ENCODE measurements at regions not wholly inside any gene's neighbourhood (a gene's known extent, or its start where the extent isn't known, plus 50 kb on each side); places are given as distances from the start of the nearest gene placed in this dataset.

DNA sequence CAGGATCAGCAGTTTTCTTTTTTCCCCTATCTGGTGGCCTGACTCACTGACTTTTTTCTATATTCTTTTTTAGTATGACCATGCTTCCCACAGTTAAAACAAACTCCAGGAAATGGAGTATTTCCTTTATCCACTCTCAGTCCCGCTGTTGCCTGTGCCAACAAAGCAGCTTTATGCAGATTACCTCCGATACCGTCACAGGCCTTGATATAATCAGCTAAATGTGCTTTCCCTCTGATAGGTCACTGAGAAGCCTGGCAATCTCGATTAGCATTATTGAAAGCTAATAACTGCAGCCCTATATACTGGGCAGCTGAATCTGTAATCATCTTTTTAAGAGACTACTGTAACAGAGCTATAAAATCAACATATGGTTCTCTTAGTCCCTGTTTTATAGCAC, 243.6 kb downstream of the KIF21A start:
- Histone ChIP-seq H3K27me3 (ENCODE audit: insufficient read depth, low read length) (no peaks in the 10 kb centered on the region), H3K4me3 (ENCODE audit: insufficient read depth, low read length) (no peak overlapping the region), H3K4me1 (ENCODE audit: insufficient read depth, low read length) (no peaks in the 10 kb centered on the region), H2AFZ (ENCODE audit: low read length) (no peak overlapping the region), H4K20me1 (ENCODE audit: insufficient read depth, low read length) (no peaks in the 10 kb centered on the region), H3K36me3 (ENCODE audit: insufficient read depth, low read length) (no peaks in the 10 kb centered on the region), H3K27ac (ENCODE audit: low read depth, low read length) (no peak overlapping the region), H3K9me3 (ENCODE audit: low read depth, low read length) (no peaks in the 10 kb centered on the region), H3K79me2 (ENCODE audit: insufficient read depth, low read length) (no peaks in the 10 kb centered on the region), H3K4me2 (ENCODE audit: insufficient read depth, low read length) (no peak overlapping the region)
- no peak for DNase-seq (ENCODE audit: insufficient read length, low spot score, missing footprints)
- TF ChIP-seq, protein P1, sequence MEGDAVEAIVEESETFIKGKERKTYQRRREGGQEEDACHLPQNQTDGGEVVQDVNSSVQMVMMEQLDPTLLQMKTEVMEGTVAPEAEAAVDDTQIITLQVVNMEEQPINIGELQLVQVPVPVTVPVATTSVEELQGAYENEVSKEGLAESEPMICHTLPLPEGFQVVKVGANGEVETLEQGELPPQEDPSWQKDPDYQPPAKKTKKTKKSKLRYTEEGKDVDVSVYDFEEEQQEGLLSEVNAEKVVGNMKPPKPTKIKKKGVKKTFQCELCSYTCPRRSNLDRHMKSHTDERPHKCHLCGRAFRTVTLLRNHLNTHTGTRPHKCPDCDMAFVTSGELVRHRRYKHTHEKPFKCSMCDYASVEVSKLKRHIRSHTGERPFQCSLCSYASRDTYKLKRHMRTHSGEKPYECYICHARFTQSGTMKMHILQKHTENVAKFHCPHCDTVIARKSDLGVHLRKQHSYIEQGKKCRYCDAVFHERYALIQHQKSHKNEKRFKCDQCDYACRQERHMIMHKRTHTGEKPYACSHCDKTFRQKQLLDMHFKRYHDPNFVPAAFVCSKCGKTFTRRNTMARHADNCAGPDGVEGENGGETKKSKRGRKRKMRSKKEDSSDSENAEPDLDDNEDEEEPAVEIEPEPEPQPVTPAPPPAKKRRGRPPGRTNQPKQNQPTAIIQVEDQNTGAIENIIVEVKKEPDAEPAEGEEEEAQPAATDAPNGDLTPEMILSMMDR (IDR thresholded peaks at IDR 0.05; ENCODE audit: extremely low read depth, low read depth, low read length), result no peak

DNA sequence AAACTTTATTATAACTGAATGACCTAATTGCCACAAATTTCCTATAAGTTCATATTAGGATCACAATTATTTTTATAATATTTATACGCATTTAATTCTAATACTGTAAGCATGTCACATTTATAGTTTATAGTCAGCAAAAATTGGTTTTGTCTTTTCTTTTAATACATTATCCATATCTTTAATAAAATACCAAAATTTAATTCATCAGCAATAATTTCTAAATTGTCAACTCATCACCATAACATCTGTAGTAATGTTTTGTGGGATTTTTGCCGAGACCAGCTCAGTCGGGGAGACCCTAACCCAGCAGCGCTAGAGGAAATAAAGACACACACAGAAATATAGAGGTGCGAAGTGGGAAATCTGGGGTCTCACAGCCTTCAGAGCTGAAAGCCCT, 254.2 kb downstream of the KIF21A start:
- H3K4me2 ChIP-seq (ENCODE audit: insufficient read depth, low read length), result no peak overlapping the region
- H4K20me1 ChIP-seq (ENCODE audit: insufficient read depth, low read length), result no peaks in the 10 kb centered on the region
- H2AFZ ChIP-seq (ENCODE audit: low read length), result no peak overlapping the region
- no peaks in the 10 kb centered on the region for H3K4me1 ChIP-seq (ENCODE audit: insufficient read depth, low read length)
- no peaks in the 10 kb centered on the region for H3K79me2 ChIP-seq (ENCODE audit: insufficient read depth, low read length)
- H3K36me3 ChIP-seq (ENCODE audit: insufficient read depth, low read length), result no peaks in the 10 kb centered on the region
- H3K9me3 ChIP-seq (ENCODE audit: low read depth, low read length), result no peaks in the 10 kb centered on the region
- TF ChIP-seq, protein P1 (IDR thresholded peaks at IDR 0.05; ENCODE audit: extremely low read depth, low read depth, low read length), result no peak
- no peak overlapping the region for H3K27ac ChIP-seq (ENCODE audit: low read depth, low read length)
- H3K27me3 ChIP-seq (ENCODE audit: insufficient read depth, low read length), result no peaks in the 10 kb centered on the region
- no peak overlapping the region for H3K4me3 ChIP-seq (ENCODE audit: insufficient read depth, low read length)
- DNase-seq (ENCODE audit: insufficient read length, low spot score, missing footprints), result no peak

DNA sequence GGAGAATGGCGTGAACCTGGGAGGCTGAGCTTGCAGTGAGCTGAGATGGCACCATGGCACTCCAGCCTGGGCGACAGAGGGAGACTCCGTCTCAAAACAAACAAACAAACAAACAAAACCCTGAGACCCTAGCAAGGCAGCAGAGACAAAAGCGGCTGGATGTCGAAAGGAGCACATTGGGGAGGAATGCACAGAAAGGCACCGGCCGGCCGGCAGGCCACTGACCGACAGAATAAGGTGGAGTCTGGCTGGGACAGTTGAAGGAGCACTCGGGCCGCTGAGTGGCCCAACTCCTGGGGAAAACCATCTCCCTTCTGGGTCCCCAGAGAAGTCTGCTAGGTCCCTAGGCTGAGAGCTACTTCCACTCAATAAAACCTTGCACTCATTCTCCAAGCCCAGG, 256.2 kb downstream of the KIF21A start:
- Histone ChIP-seq H3K4me1 (ENCODE audit: insufficient read depth, low read length) (no peaks in the 10 kb centered on the region), H3K79me2 (ENCODE audit: insufficient read depth, low read length) (no peaks in the 10 kb centered on the region), H3K27ac (ENCODE audit: low read depth, low read length) (no peak overlapping the region), H3K4me3 (ENCODE audit: insufficient read depth, low read length) (no peak overlapping the region), H3K36me3 (ENCODE audit: insufficient read depth, low read length) (no peaks in the 10 kb centered on the region), H3K27me3 (ENCODE audit: insufficient read depth, low read length) (no peaks in the 10 kb centered on the region), H3K4me2 (ENCODE audit: insufficient read depth, low read length) (no peak overlapping the region), H4K20me1 (ENCODE audit: insufficient read depth, low read length) (no peaks in the 10 kb centered on the region), H3K9me3 (ENCODE audit: low read depth, low read length) (no peaks in the 10 kb centered on the region), H2AFZ (ENCODE audit: low read length) (no peak overlapping the region)
- TF ChIP-seq, protein P1 (IDR thresholded peaks at IDR 0.05; ENCODE audit: extremely low read depth, low read depth, low read length), result no peak
- DNase-seq (ENCODE audit: insufficient read length, low spot score, missing footprints), result no peak

- Histone ChIP-seq H3K79me2 (ENCODE audit: insufficient read depth, low read length) (no peaks in the 10 kb centered on the region), H3K9me3 (ENCODE audit: low read depth, low read length) (no peaks in the 10 kb centered on the region), H4K20me1 (ENCODE audit: insufficient read depth, low read length) (no peaks in the 10 kb centered on the region), H2AFZ (ENCODE audit: low read length) (no peak overlapping the region), H3K27ac (ENCODE audit: low read depth, low read length) (no peak overlapping the region), H3K4me1 (ENCODE audit: insufficient read depth, low read length) (no peaks in the 10 kb centered on the region), H3K4me2 (ENCODE audit: insufficient read depth, low read length) (no peak overlapping the region), H3K4me3 (ENCODE audit: insufficient read depth, low read length) (no peak overlapping the region), H3K36me3 (ENCODE audit: insufficient read depth, low read length) (no peaks in the 10 kb centered on the region), H3K27me3 (ENCODE audit: insufficient read depth, low read length) (no peaks in the 10 kb centered on the region)
- no peak for DNase-seq (ENCODE audit: insufficient read length, low spot score, missing footprints)
- TF ChIP-seq, protein P1 (IDR thresholded peaks at IDR 0.05; ENCODE audit: extremely low read depth, low read depth, low read length), result no peak
Observed at GRCh38 chr12:39178837-39179236, 264.1 kb downstream of the KIF21A start.
